HG02885 (cell line): ENCODE measurements at regions not wholly inside any gene's neighbourhood (a gene's known extent, or its start where the extent isn't known, plus 50 kb on each side); places are given as distances from the start of the nearest gene placed in this dataset.

Experiments
- ATAC-seq: cut with Tn5 transposase; IDR thresholded peaks from one replicate; pipeline ENCODE4 v1.9.1; 2021; ENCODE audit warnings: mild to moderate bottlenecking; ENCODE audit not compliant: unreplicated experiment, poor library complexity

DNA sequence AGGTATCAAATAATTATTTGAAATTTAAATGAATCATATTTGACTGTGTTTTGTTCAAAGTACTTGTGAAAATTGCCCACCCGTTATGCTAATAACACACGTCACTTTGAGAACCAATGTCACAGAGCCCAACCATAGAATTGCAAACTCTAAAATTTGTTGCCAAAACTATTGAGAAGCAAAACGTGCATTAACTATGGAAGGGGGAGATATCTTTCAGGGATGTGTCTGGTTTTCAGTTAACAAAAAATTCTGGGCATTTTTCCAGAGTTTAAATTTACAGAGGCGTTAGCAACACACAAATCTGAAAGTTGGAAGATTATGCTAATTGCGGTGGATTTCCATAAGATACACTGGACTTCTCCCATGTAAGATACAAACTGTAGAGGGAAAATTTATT lies 371.8 kb upstream of the E2F7 start:
- ATAC-seq: no peak

DNA sequence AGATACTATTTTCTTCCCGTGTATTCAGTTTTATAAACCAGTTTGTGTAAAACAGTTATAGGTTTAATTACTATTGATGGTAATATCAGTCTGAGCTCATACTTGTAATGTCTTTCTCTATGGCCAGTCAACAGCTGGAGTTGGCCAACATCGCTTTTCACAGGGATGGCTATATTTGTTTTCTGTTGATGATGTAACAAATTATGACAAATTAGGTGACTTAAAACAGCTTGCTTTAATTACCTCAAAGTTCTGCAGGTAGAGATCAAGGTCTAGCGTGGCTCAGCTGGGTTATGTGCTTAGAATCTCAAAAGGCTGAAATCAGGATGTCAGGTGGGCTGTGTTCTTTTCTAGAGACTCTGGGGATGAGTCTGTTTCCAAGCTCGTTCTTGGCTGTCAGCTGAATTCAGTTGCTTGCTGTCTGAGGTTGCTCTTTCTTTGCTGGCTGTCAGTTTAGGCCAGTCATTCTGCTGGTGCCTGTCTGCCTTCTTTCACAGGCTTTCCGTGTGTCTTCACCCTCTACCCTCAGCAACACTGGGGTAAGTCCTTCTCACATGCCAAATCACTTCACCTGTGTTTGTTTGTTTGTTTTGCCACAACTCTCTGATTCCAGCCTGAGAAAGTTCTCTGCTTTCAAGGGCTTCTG lies 370.2 kb upstream of the E2F7 start:
- ATAC-seq: no peak

DNA sequence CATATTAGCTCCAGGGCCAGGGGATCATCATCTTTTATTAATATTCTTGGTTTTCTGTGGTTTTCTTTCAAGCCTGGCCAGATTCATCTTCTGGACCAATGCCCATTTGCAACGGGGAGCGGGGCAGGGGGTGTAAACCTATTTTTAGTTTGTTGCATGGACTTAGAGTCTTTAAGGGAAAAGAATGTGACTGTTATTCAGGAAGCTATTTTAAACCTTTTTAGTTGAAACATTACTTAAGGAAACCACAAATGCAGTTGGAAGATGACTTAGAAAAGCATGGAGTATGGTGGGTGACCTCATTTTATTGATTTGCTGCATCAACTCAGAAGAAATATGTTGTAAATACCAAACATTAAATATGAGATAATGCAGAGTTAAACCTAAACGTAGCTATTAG lies 368.4 kb upstream of the E2F7 start:
- no peak for ATAC-seq

DNA sequence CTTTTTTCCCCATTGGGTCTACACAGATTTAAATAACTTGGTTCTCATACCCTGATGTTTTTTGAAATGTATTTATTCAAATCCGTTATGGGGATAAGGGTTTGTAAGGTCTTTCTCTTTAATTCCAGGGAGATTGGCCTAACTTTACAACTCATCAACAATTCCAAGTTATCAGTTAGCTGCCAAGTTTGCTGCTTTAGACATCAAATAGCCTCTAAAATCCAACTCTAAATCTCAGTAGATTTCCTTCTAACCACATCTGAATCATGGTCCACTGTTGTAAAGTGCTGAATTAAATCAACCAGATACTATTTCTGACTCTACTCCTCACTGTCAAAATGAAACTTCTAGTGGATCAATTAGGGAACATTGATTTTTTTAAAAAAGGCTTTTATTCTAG lies 364.1 kb upstream of the E2F7 start:
- ATAC-seq: no peak

DNA sequence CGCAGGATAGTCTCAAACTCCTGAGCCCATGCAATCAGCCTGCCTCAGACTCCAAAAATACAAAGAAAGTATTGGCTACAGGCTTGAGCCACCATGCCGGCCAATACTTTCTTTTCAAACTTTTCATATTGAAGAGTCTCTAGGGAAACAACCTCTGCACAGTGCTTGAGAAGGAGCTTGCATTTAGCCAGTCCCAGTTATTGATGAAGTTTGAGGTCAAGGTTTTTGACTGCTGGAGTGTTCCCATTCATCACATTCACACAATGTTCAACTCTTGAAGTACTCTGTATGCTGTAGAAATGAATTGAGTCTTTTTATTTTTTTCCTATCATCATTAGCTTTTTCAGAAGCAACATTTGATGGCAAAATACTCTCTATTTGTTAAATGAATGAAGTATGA lies 355.8 kb upstream of the E2F7 start:
- no peak for ATAC-seq

DNA sequence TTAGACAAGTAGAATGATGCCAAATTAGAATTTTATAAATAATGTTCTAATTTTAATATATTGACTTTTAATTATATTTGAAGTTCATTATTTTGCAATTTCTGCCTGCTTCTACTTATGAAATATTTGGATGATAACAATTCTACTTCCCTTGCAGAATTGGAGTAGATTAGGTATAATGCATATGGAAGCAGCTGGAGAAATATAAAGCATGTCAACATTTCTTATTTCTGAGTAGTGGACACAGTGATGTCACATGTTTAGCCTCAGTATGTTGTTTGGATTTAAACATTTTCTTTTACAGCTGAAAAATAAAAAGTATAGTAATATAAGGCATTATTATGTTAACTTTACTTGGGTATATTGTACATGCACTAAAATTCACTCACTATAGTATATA lies 344.2 kb upstream of the E2F7 start:
- ATAC-seq: no peak

DNA sequence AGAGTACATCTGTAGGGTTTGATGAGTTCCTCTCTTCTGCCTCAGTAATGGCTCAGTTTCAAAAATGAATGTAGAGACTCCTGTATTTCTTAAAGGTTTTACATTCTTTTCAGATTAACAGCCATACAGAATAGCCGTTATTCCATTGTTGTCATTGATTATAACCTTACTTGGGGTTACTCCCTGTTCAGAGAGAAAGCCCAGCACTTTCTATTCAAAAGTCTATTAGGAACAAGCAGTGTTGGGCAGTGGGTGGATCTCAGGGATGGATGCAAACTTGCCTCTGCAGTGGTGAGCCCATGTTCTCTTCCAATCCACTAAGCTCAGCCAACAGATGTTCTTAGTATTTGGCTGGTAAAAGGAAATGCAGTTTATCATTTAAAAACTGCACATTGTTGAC lies 342.6 kb upstream of the E2F7 start:
- ATAC-seq: no peak

DNA sequence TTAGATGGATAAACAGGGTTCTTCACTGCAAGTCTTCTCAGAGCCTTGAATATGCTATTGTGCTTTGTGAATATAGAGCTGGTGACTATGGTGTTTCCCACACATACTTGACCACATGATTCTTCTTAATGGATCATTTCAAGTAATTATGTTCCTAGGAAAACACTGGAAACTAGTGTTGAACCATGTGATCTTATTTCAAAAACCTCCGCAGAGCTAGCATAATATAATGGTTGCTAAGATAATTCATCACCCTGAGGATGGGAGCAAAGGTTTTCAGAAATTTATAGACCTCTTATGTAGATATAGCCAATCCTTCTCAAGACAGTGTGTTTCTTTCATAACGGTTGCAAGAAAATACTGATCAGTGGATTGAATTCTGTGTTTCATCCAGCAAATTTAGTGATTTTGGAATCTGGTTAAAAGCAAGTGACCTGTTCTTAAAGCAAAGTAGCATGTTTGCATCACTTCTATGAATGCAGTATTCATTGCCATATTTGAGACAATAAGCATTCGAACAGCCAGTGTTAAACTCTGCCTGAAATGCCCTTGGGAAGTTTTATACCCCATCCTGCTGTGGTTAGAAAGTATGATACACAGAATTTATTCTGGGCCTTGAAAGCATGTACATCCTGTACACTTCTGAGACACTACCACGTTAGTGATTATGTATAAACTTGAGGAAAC lies 341.0 kb upstream of the E2F7 start:
- no peak for ATAC-seq

DNA sequence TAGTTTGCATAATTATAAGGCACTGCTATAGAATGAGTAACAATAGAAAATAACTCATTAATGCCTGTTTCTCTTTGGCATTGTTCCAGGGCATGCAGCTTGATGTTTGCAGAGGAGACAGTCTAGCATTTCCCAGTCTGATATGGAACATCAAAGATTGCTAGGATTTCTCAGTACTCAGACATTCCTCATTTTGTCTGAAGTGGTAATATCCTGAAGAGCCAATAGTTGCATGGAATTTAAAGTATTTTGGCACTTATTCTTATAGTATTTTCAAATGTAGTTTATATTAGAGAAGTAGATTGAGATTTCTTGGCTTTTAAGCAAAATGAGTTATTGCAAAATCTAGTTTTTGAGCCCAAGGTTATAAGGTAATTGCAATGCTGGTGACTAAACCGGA lies 337.3 kb upstream of the E2F7 start:
- ATAC-seq: no peak

DNA sequence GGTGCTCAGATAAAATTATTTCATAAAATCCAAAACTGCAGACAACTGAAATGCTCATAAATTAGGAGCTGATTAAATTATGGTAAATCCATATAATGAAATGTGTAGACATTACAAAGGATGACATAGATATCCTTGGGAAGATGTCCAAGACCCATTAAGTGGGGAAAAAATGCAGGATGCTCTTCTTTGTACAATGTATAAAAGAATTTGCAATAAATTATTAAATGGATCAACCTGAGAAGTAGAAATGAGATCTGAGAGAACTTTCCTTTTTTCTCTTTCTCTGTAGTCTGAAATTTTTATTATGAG lies 336.4 kb upstream of the E2F7 start:
- ATAC-seq: no peak

DNA sequence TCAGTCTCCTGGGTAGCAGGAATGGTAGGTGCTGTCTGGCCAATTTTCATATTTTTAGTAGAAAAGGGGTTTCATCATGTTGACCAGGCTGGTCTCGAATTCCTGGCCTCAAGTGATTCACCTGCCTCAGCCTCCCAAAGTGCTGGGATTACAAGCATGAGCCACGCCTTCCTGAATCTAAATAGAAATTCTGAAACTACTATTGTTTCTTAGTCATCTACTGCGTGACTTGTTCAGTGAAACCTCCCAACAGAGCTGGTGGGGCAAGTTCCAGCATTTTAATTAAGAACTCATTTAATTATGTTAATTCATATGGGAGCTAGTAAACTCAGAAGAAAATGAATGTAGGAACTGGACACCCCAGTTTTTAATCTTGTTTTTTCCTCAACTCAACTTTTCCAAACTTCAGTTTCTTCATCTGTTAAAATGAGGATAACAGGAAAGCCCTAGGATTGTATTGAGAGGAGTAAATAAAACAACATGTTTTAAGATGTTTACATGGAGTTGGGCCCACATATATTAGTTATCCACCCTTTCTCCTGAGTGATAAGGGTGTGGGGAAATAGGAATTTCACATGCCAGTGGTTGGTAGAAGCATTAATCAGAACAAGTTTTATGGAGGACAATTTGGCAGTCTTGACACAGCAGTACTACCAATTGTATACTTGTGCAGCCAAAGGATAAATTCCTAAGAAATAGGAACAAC lies 335.8 kb upstream of the E2F7 start:
- no peak for ATAC-seq

DNA sequence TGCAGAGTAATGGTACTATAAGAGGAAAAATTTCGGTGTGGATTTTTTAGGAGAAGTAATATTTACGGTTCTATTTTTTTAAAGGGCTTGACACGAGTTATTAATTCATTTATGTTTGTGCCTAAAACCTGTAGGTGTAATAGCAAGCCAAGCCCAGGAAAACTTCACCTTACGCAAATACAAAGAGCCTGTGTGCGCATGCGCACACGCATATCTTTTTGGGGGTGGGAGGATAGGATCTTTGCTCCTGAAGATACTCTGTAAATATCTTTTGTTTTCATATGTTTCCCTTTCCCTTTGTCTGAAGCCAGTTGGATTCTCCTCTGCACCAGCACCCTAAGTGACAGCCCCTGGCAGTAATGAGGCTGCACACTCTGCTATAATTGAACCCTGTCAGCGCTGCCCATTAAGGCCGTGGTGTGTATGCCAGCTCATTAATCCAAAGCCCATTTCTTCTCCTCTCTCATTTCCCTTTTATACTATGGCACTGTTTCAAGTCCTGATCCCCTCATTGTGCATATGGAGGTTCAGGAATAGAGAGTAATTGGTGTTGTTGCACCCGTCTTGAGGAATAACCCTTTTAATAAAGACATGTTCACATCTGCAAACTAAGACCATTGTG lies 327.2 kb upstream of the E2F7 start:
- ATAC-seq: no peak

DNA sequence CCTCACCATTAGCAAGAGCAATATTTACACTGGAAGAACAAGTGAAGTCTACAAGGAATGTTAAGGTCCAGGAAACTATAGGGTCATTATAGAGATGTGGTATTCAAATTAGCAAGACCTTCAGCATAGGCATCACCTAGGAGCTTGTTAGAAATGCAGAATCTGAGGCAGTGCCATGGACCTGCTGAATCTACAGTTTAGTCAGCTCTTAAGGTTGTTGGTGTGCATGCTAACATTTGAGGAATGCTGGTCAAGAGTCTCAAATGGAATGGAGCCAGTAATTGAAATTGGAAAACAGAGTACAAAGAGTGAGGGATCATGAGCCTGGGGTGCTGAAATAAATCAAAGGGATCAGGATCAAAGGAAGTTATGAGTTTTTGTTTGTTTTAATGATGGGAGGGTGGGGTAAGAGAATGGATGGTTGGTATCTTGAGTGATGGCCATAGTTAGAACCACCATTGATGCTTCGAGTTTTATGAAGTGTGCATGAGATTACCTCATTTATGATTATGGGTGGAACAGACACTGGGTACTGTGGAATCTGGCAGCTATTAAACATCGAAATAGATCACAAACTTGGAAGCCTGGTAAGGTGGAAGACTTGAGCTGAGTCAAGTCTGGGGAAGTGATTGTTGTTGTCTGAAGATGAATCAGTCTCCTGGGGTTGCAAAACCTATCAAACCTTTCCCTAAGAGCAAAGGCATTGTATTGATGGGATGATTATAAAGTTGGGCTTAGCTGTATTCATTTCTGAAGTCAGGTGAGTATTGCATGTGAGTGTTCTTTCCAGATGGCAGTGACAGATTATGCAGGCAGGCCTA lies 323.3 kb upstream of the E2F7 start:
- no peak for ATAC-seq

DNA sequence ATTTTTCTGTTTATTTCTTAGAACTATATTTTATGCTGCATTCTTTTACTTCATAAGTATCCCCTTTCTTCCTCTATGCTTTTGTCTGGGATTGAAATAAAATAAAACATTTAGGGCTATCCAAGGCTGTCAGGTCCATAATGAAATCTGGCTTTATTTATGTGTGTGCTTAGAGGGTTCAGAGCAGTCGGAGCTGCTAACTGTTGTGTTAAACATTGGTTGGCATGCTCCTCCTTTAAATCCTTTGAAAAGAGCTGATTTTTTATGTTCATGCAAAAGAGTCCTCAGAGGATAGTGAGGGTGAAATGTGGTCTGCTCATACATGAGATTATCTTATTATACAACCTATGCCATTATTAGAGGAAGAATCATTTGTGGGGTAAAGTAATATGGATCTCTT lies 322.3 kb upstream of the E2F7 start:
- ATAC-seq: no peak

DNA sequence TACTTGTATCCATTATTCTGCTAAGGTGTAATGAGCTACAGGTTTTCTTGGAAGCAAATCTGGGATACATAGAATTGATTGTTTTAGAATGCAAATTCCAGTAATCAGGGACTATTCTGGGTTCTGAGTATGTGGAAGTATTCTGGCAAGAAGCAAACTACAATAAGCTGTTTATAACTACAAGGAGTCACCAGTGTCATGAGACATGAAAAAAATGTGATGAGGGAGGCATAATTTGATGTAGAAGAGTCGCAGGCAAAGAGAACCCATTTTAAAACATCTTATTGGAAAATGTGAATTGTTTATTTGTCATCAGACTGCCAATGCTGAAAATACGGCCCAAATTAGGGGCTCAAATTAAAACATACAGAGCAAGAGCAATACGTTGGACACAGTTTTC lies 321.8 kb upstream of the E2F7 start:
- no peak for ATAC-seq

DNA sequence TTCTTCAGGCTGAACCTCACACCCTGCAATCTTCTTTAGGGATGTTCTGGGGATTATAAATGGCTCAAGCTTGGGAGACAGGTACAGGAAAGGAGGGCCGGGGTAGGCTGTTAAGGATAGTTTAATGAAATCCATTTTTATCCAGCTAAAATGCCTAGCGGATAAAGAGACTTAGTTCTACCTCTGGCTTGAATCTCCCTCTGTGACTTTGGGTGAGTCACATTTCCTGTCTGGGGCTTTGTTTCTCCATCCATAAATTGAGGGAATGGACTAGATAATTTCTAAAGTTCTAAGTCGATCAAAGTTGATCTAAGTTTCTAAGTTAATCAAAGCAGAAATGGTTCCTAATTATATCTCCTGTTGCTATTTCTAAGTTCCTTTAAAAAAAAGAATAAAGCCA lies 319.6 kb upstream of the E2F7 start:
- ATAC-seq: no peak

DNA sequence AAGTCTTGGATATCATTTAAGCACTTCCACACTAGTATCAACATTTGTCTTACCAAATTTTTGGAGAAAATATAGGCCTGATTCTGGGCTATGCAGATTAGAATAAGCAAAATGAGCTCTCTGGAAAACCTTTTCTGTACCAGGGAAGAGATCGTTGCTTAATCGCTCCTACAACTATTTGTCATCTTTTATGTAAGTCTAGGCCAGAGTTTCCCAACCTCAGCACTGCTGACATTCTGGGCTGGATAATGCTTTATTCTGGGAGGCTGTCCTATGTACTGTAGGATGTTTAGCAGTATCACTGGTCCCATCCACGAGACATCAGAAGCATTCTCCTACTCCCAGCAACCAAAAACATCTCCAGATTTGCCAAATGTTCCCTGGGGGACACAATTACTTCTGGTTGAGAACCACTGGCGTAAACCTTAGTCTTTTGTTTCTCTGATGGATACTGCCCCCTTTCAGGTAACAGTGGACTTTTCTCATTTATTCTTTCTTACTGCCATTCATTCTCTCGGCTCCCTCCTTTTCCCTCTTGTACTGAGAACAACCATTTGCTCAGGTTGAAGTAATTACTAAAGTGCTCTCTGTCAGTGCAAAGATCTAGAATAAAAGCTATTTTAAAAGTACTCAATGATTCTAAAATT lies 316.9 kb upstream of the E2F7 start:
- ATAC-seq: no peak

DNA sequence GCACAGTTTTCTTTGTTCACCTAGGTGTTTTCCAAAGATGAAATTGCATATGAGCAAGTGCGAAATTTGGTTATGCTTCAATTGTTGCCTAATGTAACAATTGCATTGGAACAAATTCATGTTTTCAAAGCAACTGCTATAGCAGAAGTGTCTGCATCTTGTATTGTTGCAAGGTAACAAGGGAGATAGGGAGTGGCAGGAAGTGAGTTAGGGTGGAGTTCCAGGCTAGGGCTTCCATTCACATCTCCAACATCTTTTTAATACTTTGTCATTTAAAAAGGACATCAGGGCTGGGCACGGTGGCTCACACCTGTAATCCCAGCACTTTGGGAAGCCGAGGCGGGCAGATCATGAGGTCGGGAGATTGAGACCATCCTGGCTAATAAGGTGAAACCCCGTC lies 312.3 kb upstream of the E2F7 start:
- no peak for ATAC-seq

DNA sequence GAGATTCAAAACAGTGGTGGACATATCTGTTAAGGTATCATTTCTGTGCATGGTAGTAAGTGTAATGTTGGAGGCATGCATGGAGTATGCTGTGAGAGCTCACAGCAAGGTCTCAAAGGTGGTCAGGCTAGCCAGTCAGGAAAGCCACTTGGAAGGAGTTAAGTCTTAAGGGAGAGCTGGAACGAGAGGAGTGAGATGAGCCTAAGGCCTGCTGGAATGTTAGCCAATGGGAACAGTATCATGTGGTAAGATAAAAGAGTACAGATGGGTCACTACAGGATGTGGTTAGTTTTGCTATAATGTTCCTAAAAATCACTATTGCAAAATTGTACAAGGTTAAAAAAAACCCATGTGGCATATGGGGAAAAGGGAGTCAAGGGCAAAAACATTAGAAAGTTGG lies 311.7 kb upstream of the E2F7 start:
- no peak for ATAC-seq

DNA sequence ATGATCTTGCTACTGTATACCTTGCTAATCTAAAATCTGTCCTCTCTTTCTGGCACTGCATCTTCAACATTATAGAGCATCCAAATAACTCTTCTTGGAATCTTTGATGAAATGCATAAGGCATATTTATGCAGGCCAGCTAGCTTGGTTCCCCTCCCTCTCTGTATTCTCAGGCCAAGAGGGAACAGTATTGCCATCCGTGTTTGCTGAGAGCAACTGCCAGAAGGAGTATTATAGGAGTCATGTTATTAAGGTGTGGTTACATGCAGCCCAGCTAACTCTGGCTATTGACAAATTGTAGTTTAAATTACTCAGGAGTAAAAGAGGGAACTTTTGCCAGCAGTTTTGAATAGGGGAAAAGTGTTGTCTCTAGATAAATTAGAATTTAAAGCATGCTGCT lies 309.3 kb upstream of the E2F7 start:
- ATAC-seq: no peak
